PC-9 (cell line): ENCODE measurements at regions not wholly inside any gene's neighbourhood (a gene's known extent, or its start where the extent isn't known, plus 50 kb on each side); places are given as distances from the start of the nearest gene placed in this dataset.

ENCODE experiments used
- BruUV-seq: library from RNA; stranded (reverse); fragments of 400-500 nt; replicated peaks from 2 replicates; lab custom pipeline; 2021; lab: Mats Ljungman, UMichigan
- CTCF ChIA-PET: fragments of 300-600 bp; sonication (Branson Sonifier 250); formaldehyde crosslinking; loops from one replicate; lab custom pipeline; 2022; ENCODE audit warnings: antibody characterized with exemption; lab: Charles Lee
- POLR2A ChIA-PET: fragments of 300-600 bp; sonication (Branson Sonifier 250); formaldehyde crosslinking; loops from one replicate; lab custom pipeline; 2022; ENCODE audit warnings: antibody characterized with exemption; ENCODE audit not compliant: unreplicated experiment; lab: Charles Lee
- DNase-seq, 2 experiments: peaks; one replicate each; pipeline versions ENCODE4 v3.0.0 to v3.0.0-alpha.2; 2015 to 2022; ENCODE audit warnings: mixed read lengths in 1 of 2
- H2AFZ ChIP-seq: fragments of 200-600 bp; sonication (generic); 2 replicates; pipeline ENCODE4 v1.8.1; 2017; ENCODE audit warnings: antibody characterized with exemption
- H3F3A ChIP-seq: fragments of 200-600 bp; sonication (generic); 2 replicates; pipeline ENCODE4 v1.8.1; 2017; ENCODE audit warnings: antibody characterized with exemption, mild to moderate bottlenecking, low read depth; ENCODE audit not compliant: insufficient read depth
- H3K27ac ChIP-seq: fragments of 200-600 bp; sonication (generic); 2 replicates; pipeline ENCODE4 v1.6.1; 2016; ENCODE audit warnings: mixed run types
- H3K27me3 ChIP-seq: fragments of 200-600 bp; sonication (generic); 2 replicates; pipeline ENCODE4 v1.6.1; 2016; ENCODE audit warnings: low read depth, mixed run types; ENCODE audit not compliant: insufficient read depth
- H3K36me3 ChIP-seq: fragments of 200-600 bp; sonication (generic); 2 replicates; pipeline ENCODE4 v1.6.1; 2016; ENCODE audit warnings: low read depth, mixed run types
- H3K4me1 ChIP-seq: fragments of 200-600 bp; sonication (generic); replicated peaks from 2 replicates; pipeline ENCODE4 v1.6.1; 2016; ENCODE audit warnings: mixed run types; ENCODE audit not compliant: insufficient read depth
- H3K4me2 ChIP-seq: fragments of 200-600 bp; sonication (generic); 2 replicates; pipeline ENCODE4 v1.6.1; 2017; ENCODE audit warnings: mixed run types
- H3K4me3 ChIP-seq: fragments of 200-600 bp; sonication (generic); 2 replicates; pipeline ENCODE4 v1.6.1; 2016; ENCODE audit warnings: mixed run types
- H3K79me2 ChIP-seq: fragments of 200-600 bp; sonication (generic); 2 replicates; pipeline ENCODE4 v1.6.1; 2017; ENCODE audit warnings: low read depth, mixed run types
- H3K9me2 ChIP-seq: fragments of 200-600 bp; sonication (generic); 2 replicates; pipeline ENCODE4 v1.8.1; 2017; ENCODE audit warnings: mild to moderate bottlenecking; ENCODE audit not compliant: insufficient read depth
- H3K9me3 ChIP-seq: fragments of 200-600 bp; sonication (generic); 2 replicates; pipeline ENCODE4 v1.8.1; 2016; ENCODE audit warnings: low read depth; ENCODE audit not compliant: insufficient read depth
- H4K20me1 ChIP-seq: fragments of 200-600 bp; sonication (generic); 2 replicates; pipeline ENCODE4 v1.8.1; 2017; ENCODE audit not compliant: insufficient read depth
- CTCF ChIP-seq: fragments of 200-600 bp; sonication (generic); conservative IDR thresholded peaks from 2 replicates; pipeline ENCODE4 v1.6.1; 2017; ENCODE audit warnings: mixed run types, antibody characterized with exemption, mild to moderate bottlenecking, moderate library complexity
- EZH2 ChIP-seq: fragments of 200-600 bp; sonication (generic); IDR thresholded peaks from 2 replicates; pipeline ENCODE4 v1.8.0; 2017; ENCODE audit warnings: antibody characterized with exemption, low read depth
- intact Hi-C: fragments of 100-400 bp; cut with micrococcal nuclease; formaldehyde crosslinking; loops from one replicate; pipeline ENCODE4 v1.10.0; 2022; ENCODE audit not compliant: unreplicated experiment

GRCh38 chr3:148441191-148441590 lies 256.5 kb upstream of the AGTR1 start:
- ChIA-PET CTCF (no interaction called here), POLR2A (no interaction called here)
- Histone ChIP-seq H3K4me2 (no peak overlapping the region), H3K79me2 (no peaks in the 10 kb centered on the region), H3K9me3 (no peaks in the 10 kb centered on the region), H4K20me1 (no peaks in the 10 kb centered on the region), H3K4me3 (no peak overlapping the region), H3F3A (no peaks in the 10 kb centered on the region), H3K36me3 (no peaks in the 10 kb centered on the region), H3K4me1 (no peaks in the 10 kb centered on the region), H3K27me3 (no peaks in the 10 kb centered on the region), H2AFZ (no peak overlapping the region), H3K27ac (no peak overlapping the region), H3K9me2 (no peaks in the 10 kb centered on the region)
- intact Hi-C loops, result no loop called here
- no TSS peak for BruUV-seq
- no peak for TF ChIP-seq EZH2
- no peak for DNase-seq

GRCh38 chr3:148450819-148451218 lies 246.9 kb upstream of the AGTR1 start:
- ChIA-PET CTCF (no interaction called here), POLR2A (interaction anchor here (0.7 kb wide), 1 partner anchor 131 kb away, joined by 3 read pairs; no protein-coding TSS in a partner anchor)
- H3K9me2 ChIP-seq, result no peaks in the 10 kb centered on the region; the same call in 1 of the 2 replicates
- intact Hi-C loops, result loop anchor here (10.0 kb wide), 1 partner anchor 356 kb away; no protein-coding TSS in a partner anchor
- H3K4me3 ChIP-seq, result no peak overlapping the region
- H3K27me3 ChIP-seq, result no peaks in the 10 kb centered on the region
- H3K36me3 ChIP-seq, result no peaks in the 10 kb centered on the region
- no peak for TF ChIP-seq CTCF
- no peak for TF ChIP-seq EZH2
- H3K27ac ChIP-seq, result no peak overlapping the region
- no peak overlapping the region for H3K4me2 ChIP-seq
- H2AFZ ChIP-seq, result 0 out of 2 replicates have a peak overlapping the region, but pooled peaks have one; percentile 48
- DNase-seq, result no peak
- H3K9me3 ChIP-seq, result no peaks in the 10 kb centered on the region
- H4K20me1 ChIP-seq, result no peaks in the 10 kb centered on the region
- H3K79me2 ChIP-seq, result no peaks in the 10 kb centered on the region
- H3F3A ChIP-seq, result no peaks in the 10 kb centered on the region
- H3K4me1 ChIP-seq, result no peaks in the 10 kb centered on the region
- BruUV-seq, result no TSS peak

GRCh38 chr3:148451969-148452368 lies 245.7 kb upstream of the AGTR1 start:
- no peaks in the 10 kb centered on the region for H3F3A ChIP-seq
- ChIA-PET POLR2A (no interaction called here), CTCF (no interaction called here)
- H3K4me3 ChIP-seq, result no peak overlapping the region
- H3K27ac ChIP-seq, result no peak overlapping the region
- H3K27me3 ChIP-seq, result no peaks in the 10 kb centered on the region
- H2AFZ ChIP-seq, result no peak overlapping the region
- no peaks in the 10 kb centered on the region; the same call in 1 of the 2 replicates for H3K9me2 ChIP-seq
- H3K9me3 ChIP-seq, result no peaks in the 10 kb centered on the region
- H3K79me2 ChIP-seq, result no peaks in the 10 kb centered on the region
- no peak overlapping the region for H3K4me2 ChIP-seq
- no peaks in the 10 kb centered on the region for H4K20me1 ChIP-seq
- TF ChIP-seq EZH2 (no peak), CTCF (no peak)
- no peaks in the 10 kb centered on the region for H3K36me3 ChIP-seq
- H3K4me1 ChIP-seq, result no peaks in the 10 kb centered on the region
- DNase-seq, result no peak
- intact Hi-C loops, result loop anchor here (10.0 kb wide), 1 partner anchor 357 kb away; no protein-coding TSS in a partner anchor
- BruUV-seq, result no TSS peak

GRCh38 chr3:148453781-148454191 lies 243.9 kb upstream of the AGTR1 start:
- Histone ChIP-seq H3K4me2 (no peak overlapping the region), H2AFZ (no peak overlapping the region), H3F3A (no peaks in the 10 kb centered on the region), H3K36me3 (no peaks in the 10 kb centered on the region), H3K9me3 (no peaks in the 10 kb centered on the region), H3K9me2 (no peaks in the 10 kb centered on the region; the same call in 1 of the 2 replicates), H3K27me3 (no peaks in the 10 kb centered on the region), H3K79me2 (no peaks in the 10 kb centered on the region), H3K4me1 (no peaks in the 10 kb centered on the region), H3K27ac (no peak overlapping the region), H4K20me1 (no peaks in the 10 kb centered on the region), H3K4me3 (no peak overlapping the region)
- CTCF ChIA-PET, result no interaction called here
- no TSS peak for BruUV-seq
- TF ChIP-seq CTCF (no peak), EZH2 (no peak)
- no peak for DNase-seq
- POLR2A ChIA-PET, result no interaction called here
- intact Hi-C loops, result loop anchor here (10.0 kb wide), 1 partner anchor 359 kb away; no protein-coding TSS in a partner anchor
